ENCODE measurements at regions not wholly inside any gene's neighbourhood (a gene's known extent, or its start where the extent isn't known, plus 50 kb on each side); places are given as distances from the start of the nearest gene placed in this dataset.
A peak's percentile ranks its signal among the peaks of the same experiment; 100 is the strongest.
"Not testable (repeated sequence)": the region's sequence is repeated elsewhere in the genome, so short reads cannot be mapped to it uniquely, and the experiment has no call there.

DNA sequence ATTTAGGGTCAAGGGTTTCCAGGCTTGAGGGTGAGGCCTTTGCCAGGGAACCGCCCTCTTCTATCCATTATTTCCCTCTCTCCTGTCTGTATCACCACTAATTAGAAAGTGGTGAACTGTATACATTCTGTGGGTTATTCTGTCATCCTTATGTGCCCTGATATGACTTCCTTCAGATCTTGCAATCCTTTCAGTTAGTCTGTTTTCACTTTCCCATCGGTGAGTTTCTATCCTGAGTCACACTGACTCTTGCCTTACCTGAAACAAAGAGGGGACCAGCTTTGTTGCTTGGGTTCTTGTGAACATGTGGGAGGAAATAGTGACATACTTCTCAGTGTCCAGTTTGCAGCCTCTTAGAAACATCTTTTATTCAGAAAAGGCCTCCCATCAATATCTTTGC is 205.4 kb upstream of the GHR start:
- intact Hi-C loops (cut with DNase I), result no loop called here
- DNase-seq (ENCODE audit: missing footprints) (no peak), ATAC-seq (no peak)

GRCh38 chr5:42225009-42225408 is 198.2 kb upstream of the GHR start:
- no peak for DNase-seq (ENCODE audit: missing footprints)
- ATAC-seq, result no peak
- intact Hi-C loops (cut with DNase I), result no loop called here

DNA sequence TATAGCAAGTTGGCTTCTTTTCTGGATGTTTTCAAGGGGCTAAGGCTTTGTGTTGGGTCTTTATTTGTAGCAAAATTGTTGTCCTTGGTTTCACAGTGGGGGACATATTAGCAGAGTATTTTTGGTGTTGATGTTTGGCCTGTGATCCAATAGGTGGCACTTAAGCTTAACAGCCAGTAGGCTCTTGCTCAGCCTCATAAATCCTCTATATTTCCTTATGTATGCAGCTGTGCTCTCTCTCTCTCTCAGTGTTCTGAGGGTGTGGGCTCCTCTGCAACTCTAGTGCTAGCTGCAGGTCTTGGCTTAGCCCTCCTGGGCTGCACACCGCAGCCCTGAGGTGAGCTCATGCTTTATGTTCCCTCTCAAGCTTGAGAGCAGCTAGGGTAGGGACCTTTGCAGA is 195.0 kb upstream of the GHR start:
- no peak for DNase-seq (ENCODE audit: missing footprints)
- no peak for ATAC-seq
- intact Hi-C loops (cut with DNase I), result no loop called here

- ATAC-seq, result no peak
Measured at GRCh38 chr5:42230839-42231238, 192.4 kb upstream of the GHR start.

DNA sequence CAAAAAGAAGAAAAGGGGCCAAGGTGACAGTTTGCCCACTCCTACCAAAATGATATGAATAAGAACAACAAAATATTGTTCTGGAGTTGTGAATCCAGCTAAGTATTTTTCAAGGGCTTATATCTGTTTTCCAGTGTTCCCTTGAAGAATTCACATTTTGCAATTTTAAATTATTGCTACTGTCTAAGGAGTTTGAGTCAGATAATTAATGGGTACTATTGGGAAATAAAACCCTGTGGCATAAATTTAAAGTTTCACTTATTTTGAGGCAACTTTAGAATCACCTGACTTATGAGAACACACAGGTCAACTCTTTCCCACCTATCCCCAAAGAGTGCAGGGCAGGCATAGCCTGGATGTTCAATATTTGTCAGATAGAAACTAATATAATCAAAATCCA is 188.0 kb upstream of the GHR start:
- intact Hi-C loops (cut with DNase I), result no loop called here
- DNase-seq (ENCODE audit: missing footprints) (no peak), ATAC-seq (no peak)

More at GRCh38 chr5:42230839-42231238, 192.4 kb upstream of the GHR start:
- intact Hi-C loops (cut with DNase I), result no loop called here
- DNase-seq (ENCODE audit: missing footprints), result no peak

GRCh38 chr5:42235837-42236236 is 187.4 kb upstream of the GHR start:
- no peak for ATAC-seq
- DNase-seq (ENCODE audit: missing footprints), result no peak
- intact Hi-C loops (cut with DNase I), result no loop called here

DNA sequence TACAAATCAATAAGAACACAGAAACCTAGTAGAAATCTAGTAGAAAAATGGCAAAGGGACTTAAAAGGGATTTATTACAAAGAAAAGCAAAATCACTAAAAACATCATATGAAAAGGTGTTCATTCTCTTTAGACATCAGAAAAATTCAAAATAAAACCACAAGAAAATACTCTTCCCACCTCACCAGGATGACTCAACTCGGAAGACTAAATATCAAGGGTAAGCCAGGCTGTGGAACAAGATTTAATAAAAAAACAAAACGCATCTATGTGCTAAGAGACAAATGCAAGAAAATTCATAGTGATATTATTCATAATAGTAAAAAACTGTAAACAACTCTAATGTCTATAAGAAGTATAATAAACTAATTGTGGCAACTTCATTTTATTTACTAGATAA is 181.6 kb upstream of the GHR start:
- DNase-seq (ENCODE audit: missing footprints) (no peak), ATAC-seq (no peak)
- intact Hi-C loops (cut with DNase I), result no loop called here

DNA sequence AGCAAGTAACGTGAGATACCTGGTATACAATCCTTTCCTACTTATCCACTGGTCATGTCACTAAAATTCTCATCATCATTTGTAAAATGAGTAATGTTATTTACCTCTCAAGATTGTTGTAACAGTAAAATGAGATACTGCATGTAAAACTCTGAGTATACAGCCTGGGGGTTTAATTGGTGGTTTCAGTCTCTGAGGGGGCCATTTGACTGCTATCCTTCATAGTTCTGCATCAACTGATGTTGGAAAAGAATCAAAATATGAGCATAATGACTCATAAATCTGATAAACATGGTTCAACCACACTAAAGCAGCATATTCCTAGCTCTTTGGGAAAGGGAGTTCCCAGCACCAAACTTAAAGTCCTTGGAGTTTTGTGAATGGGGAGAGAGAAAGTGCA is 181.0 kb upstream of the GHR start:
- ATAC-seq (no peak), DNase-seq (ENCODE audit: missing footprints) (no peak)
- intact Hi-C loops (cut with DNase I), result no loop called here

DNA sequence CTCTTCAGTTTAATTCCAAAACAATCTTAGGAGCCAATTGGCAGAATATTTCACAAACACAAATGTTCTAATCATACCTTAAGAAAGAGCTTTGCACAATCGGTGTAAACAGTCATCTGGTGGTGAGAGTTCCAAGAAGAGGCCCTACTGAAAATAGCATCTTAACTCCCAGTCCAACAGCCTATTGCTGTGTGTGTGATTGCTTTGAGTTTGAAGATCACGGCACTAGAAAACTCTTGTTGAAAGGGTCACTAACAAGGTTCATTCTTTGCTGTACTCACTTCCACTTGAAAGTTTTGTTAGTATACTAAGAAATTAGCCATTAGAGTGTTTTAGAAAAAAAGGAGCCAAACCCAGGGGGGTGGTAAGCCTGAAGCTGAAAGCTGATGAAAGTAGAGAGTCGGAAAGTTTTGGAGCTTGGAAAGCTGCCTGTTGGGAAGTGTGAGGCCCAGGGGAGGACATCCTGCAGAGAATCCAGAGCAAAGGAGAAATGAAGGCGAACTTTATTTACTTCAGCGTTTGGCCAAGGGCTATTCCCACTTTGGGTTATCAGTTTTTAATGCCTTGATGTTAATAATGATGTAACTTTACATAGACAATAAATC is 180.3 kb upstream of the GHR start:
- intact Hi-C loops (cut with DNase I), result no loop called here
- ATAC-seq (peak; percentile 73), DNase-seq (ENCODE audit: missing footprints) (no peak)

- DNase-seq (ENCODE audit: missing footprints), result no peak
- intact Hi-C loops (cut with DNase I), result no loop called here
- ATAC-seq, result no peak
Measured at GRCh38 chr5:42252306-42252705, 170.9 kb upstream of the GHR start.

GRCh38 chr5:42259914-42260313 is 163.3 kb upstream of the GHR start:
- ATAC-seq; intact Hi-C loops (cut with DNase I): not testable (repeated sequence)
- peak; percentile 20 for DNase-seq (ENCODE audit: missing footprints)

GRCh38 chr5:42267091-42267490 is 156.1 kb upstream of the GHR start:
- ATAC-seq (no peak), DNase-seq (ENCODE audit: missing footprints) (no peak)
- intact Hi-C loops (cut with DNase I), result no loop called here

- ATAC-seq; DNase-seq (ENCODE audit: missing footprints); intact Hi-C loops (cut with DNase I): not testable (repeated sequence)
Measured at GRCh38 chr5:42268170-42268569, 155.1 kb upstream of the GHR start.

- no peak for ATAC-seq
- intact Hi-C loops (cut with DNase I), result no loop called here
- no peak for DNase-seq (ENCODE audit: missing footprints)
Measured at GRCh38 chr5:42268630-42269029, 154.6 kb upstream of the GHR start.

GRCh38 chr5:42270771-42271170 is 152.5 kb upstream of the GHR start:
- no peak for ATAC-seq
- intact Hi-C loops (cut with DNase I), result no loop called here
- DNase-seq (ENCODE audit: missing footprints), result no peak

GRCh38 chr5:42274913-42275312 is 148.3 kb upstream of the GHR start:
- DNase-seq (ENCODE audit: missing footprints) (no peak), ATAC-seq (no peak)
- intact Hi-C loops (cut with DNase I), result no loop called here

DNA sequence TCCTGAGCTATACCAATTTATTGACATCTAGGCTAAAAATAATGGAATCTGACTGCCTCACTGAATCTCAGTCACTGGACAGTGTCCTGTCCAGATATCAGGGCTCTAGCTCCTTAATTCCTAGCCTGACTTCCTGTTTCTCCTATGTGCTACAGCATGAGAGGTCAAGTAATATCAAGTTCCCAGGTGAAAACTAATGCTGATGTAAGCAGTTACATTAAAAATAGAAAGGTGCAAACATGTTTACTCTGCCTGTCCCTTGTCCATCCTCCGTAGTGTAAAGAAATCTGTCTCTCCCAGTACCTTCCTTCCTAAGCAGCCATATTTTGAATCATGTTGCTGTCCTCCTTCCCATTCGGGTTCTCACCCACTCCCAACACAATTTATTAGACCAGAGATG is 145.9 kb upstream of the GHR start:
- intact Hi-C loops (cut with DNase I), result no loop called here
- ATAC-seq, result no peak
- no peak for DNase-seq (ENCODE audit: missing footprints)

DNA sequence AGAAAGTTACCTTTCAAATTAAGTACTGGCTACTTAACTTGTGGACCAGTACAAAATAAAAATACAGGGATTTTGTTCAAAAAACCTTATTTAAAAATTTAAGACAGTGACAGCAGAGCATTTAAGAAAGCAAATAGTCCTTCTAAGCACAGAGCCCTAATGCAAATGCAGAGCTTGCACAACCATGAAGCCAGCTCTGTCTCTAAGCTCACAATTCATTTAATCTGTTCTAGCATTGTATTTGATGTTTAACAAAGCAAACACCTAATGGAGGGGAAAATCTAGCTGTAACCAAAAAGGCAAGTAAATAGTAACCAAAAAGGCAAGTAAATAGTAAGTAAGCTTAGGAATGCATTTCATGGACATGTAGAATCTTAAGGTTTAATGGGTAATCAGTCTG is 138.7 kb upstream of the GHR start:
- intact Hi-C loops (cut with DNase I), result no loop called here
- no peak for ATAC-seq
- no peak for DNase-seq (ENCODE audit: missing footprints)

DNA sequence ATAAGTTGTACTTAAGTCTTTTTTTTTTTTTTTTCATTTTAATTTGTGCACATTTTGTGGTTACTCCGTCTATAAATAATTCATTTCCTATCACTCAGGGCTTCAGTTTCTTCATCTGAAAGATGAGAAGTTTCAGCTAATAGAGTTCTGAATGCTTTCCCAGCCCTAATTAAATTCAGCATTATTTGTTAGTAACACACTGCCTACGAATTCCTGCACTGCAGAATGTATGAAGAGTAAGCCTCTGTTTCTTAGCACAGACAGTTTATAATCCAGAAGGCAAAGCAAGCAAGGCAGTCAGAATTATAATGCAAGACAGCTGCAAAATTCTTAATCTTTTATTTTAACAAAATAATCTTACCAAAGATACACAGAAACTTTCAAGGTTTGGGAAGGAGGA is 138.0 kb upstream of the GHR start:
- no peak for ATAC-seq
- DNase-seq (ENCODE audit: missing footprints), result no peak
- intact Hi-C loops (cut with DNase I), result no loop called here

DNA sequence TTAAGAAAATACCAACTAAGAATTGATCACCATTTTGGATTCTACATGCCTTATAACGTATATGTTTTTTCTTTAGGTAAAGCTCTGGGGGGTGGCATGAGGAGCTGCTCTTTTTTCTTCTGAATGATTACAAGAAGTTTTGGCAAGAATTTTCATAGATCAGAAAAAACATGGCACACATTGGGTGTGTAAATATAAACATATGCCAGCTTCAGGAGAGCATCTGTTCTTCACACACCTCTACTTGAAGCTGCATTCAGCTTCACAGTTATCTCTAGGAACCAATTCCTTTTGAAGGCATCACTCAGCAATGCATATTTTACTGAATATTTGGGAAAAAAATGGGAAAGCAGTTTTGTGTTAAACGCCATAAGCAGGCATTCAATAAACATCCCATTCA is 122.7 kb upstream of the GHR start:
- DNase-seq (ENCODE audit: missing footprints) (no peak), ATAC-seq (no peak)
- intact Hi-C loops (cut with DNase I), result no loop called here

GRCh38 chr5:42301349-42301748 is 121.9 kb upstream of the GHR start:
- ATAC-seq, result no peak
- intact Hi-C loops (cut with DNase I), result no loop called here
- no peak for DNase-seq (ENCODE audit: missing footprints)

GRCh38 chr5:42302186-42302585 is 121.1 kb upstream of the GHR start:
- DNase-seq (ENCODE audit: missing footprints), result no peak
- no peak for ATAC-seq
- intact Hi-C loops (cut with DNase I), result no loop called here
